Kidney glomerular epithelial cell (primary cell): ENCODE measurements at regions not wholly inside any gene's neighbourhood (a gene's known extent, or its start where the extent isn't known, plus 50 kb on each side); places are given as distances from the start of the nearest gene placed in this dataset.
"Not testable (repeated sequence)": the region's sequence is repeated elsewhere in the genome, so short reads cannot be mapped to it uniquely, and the experiment has no call there.

ENCODE experiments used
- DNase-seq: peaks from one replicate; lab custom pipeline; 2025; lab: John Stamatoyannopoulos, UW

GRCh38 chrY:12359867-12360266 lies 341.2 kb upstream of the USP9Y start:
- no peak for DNase-seq

- DNase-seq = no peak
Measured at GRCh38 chrY:12360496-12360895, 340.5 kb upstream of the USP9Y start.

- DNase-seq = no peak
Measured at GRCh38 chrY:12365311-12365910, 335.6 kb upstream of the USP9Y start.

GRCh38 chrY:12374588-12374987 lies 326.4 kb upstream of the USP9Y start:
- DNase-seq = not testable (repeated sequence)

GRCh38 chrY:12391655-12392559 lies 309.1 kb upstream of the USP9Y start:
- DNase-seq = not testable (repeated sequence)

- DNase-seq = no peak
Measured at GRCh38 chrY:12393190-12393589, 307.8 kb upstream of the USP9Y start.

- DNase-seq = not testable (repeated sequence)
Measured at GRCh38 chrY:12395381-12396120, 305.5 kb upstream of the USP9Y start.

- no peak for DNase-seq
Measured at GRCh38 chrY:12403916-12404315, 297.1 kb upstream of the USP9Y start.

- no peak for DNase-seq
Measured at GRCh38 chrY:12408236-12408635, 292.8 kb upstream of the USP9Y start.

GRCh38 chrY:12410696-12411095 lies 290.3 kb upstream of the USP9Y start:
- DNase-seq = no peak

GRCh38 chrY:12421072-12421787 lies 279.8 kb upstream of the USP9Y start:
- DNase-seq = no peak

- DNase-seq = no peak
Measured at GRCh38 chrY:12421788-12422124, 279.3 kb upstream of the USP9Y start.

GRCh38 chrY:12422536-12422935 lies 278.5 kb upstream of the USP9Y start:
- DNase-seq = no peak

GRCh38 chrY:12423416-12424252 lies 277.4 kb upstream of the USP9Y start:
- DNase-seq = no peak

GRCh38 chrY:12425506-12425905 lies 275.5 kb upstream of the USP9Y start:
- DNase-seq = no peak

- DNase-seq = no peak
Measured at GRCh38 chrY:12427361-12427760, 273.7 kb upstream of the USP9Y start.

GRCh38 chrY:12431546-12431945 lies 269.5 kb upstream of the USP9Y start:
- no peak for DNase-seq

GRCh38 chrY:12438823-12439222 lies 262.2 kb upstream of the USP9Y start:
- DNase-seq = not testable (repeated sequence)

- DNase-seq = no peak
Measured at GRCh38 chrY:12444200-12444599, 256.8 kb upstream of the USP9Y start.

GRCh38 chrY:12446486-12447265 lies 254.4 kb upstream of the USP9Y start:
- DNase-seq = not testable (repeated sequence)
